ENCODE measurements at regions not wholly inside any gene's neighbourhood (a gene's known extent, or its start where the extent isn't known, plus 50 kb on each side); places are given as distances from the start of the nearest gene placed in this dataset.
"Not testable (repeated sequence)": the region's sequence is repeated elsewhere in the genome, so short reads cannot be mapped to it uniquely, and the experiment has no call there.

GRCh38 chr11:97610000-97610399 lies 1220.2 kb downstream of the JRKL start:
- peak; percentile 40 for DNase-seq

- no peak for DNase-seq
Observed at GRCh38 chr11:97610854-97611253, 1221.0 kb downstream of the JRKL start.

GRCh38 chr11:97611345-97611744 lies 1221.5 kb downstream of the JRKL start:
- DNase-seq = no peak

- peak; percentile 10 for DNase-seq
Observed at GRCh38 chr11:97614606-97615005, 1224.8 kb downstream of the JRKL start.

- DNase-seq = peak; percentile 53
Observed at GRCh38 chr11:97615546-97615945, 1225.7 kb downstream of the JRKL start.

- no peak for DNase-seq
Observed at GRCh38 chr11:97617031-97617430, 1227.2 kb downstream of the JRKL start.

GRCh38 chr11:97620007-97620406 lies 1230.2 kb downstream of the JRKL start:
- DNase-seq = peak; percentile 50

GRCh38 chr11:97621282-97621681 lies 1231.5 kb downstream of the JRKL start:
- DNase-seq = no peak

GRCh38 chr11:97622795-97623194 lies 1233.0 kb downstream of the JRKL start:
- DNase-seq = no peak

GRCh38 chr11:97636741-97637140 lies 1246.9 kb downstream of the JRKL start:
- not testable (repeated sequence) for DNase-seq

- no peak for DNase-seq
Observed at GRCh38 chr11:97637701-97638100, 1247.9 kb downstream of the JRKL start.

GRCh38 chr11:97638641-97639224 lies 1248.9 kb downstream of the JRKL start:
- DNase-seq = no peak

- DNase-seq = no peak
Observed at GRCh38 chr11:97641988-97642387, 1252.2 kb downstream of the JRKL start.

GRCh38 chr11:97645736-97646135 lies 1255.9 kb downstream of the JRKL start:
- no peak for DNase-seq

GRCh38 chr11:97656356-97656755 lies 1266.5 kb downstream of the JRKL start:
- DNase-seq = peak; percentile 21

- no peak for DNase-seq
Observed at GRCh38 chr11:97657852-97658251, 1268.0 kb downstream of the JRKL start.

GRCh38 chr11:97667057-97667456 lies 1277.2 kb downstream of the JRKL start:
- no peak for DNase-seq

GRCh38 chr11:97683733-97684132 lies 1293.9 kb downstream of the JRKL start:
- DNase-seq = no peak

GRCh38 chr11:97684486-97685439 lies 1295.0 kb downstream of the JRKL start:
- DNase-seq = no peak

GRCh38 chr11:97685695-97686094 lies 1295.9 kb downstream of the JRKL start:
- no peak for DNase-seq

- no peak for DNase-seq
Observed at GRCh38 chr11:97687111-97687510, 1297.3 kb downstream of the JRKL start.

- no peak for DNase-seq
Observed at GRCh38 chr11:97691061-97691460, 1301.2 kb downstream of the JRKL start.

- DNase-seq = no peak
Observed at GRCh38 chr11:97702951-97703350, 1313.1 kb downstream of the JRKL start.

GRCh38 chr11:97703851-97704250 lies 1314.0 kb downstream of the JRKL start:
- DNase-seq = no peak
